Right ventricle myocardium inferior (tissue), 1 donor: ENCODE measurements at regions not wholly inside any gene's neighbourhood (a gene's known extent, or its start where the extent isn't known, plus 50 kb on each side); places are given as distances from the start of the nearest gene placed in this dataset.

Experiments
- ATAC-seq: fragments of 200-7000 bp; cut with Tn5 transposase; one replicate; pipeline ENCODE4 v1.9.1; 2020; ENCODE audit warnings: mild to moderate bottlenecking, moderate library complexity
- DNase-seq: peaks from one replicate; pipeline ENCODE4 v3.0.0; 2021; ENCODE audit errors: missing footprints
- intact Hi-C: fragments of 100-400 bp; cut with DNase I; formaldehyde crosslinking; loops from one replicate; pipeline ENCODE4 v1.11.0; 2022
- donor health status: DM: no; HTN: yes; CAD: no; lungs with severe emphysema.

DNA sequence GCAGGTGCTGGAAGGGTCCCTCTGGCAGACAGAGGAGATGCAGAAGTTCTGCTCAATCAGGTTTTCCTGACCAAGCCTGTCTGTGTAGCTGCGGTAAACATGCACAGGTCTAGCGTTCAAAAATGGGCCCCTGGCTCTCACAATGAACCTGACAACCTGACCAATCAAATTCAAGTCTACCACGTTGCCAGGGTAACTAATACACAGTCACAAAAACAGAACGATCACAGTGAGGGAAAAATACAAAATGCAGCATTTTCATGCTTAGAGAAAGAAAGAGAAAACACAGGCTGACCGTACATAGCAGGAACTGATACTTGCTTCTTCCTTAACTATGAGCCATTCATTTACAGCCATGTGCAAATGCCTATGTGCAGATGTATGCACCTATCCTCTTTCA is 353.1 kb upstream of the TSHZ2 start:
- intact Hi-C loops, result no loop called here
- DNase-seq, result no peak
- ATAC-seq, result no peak

DNA sequence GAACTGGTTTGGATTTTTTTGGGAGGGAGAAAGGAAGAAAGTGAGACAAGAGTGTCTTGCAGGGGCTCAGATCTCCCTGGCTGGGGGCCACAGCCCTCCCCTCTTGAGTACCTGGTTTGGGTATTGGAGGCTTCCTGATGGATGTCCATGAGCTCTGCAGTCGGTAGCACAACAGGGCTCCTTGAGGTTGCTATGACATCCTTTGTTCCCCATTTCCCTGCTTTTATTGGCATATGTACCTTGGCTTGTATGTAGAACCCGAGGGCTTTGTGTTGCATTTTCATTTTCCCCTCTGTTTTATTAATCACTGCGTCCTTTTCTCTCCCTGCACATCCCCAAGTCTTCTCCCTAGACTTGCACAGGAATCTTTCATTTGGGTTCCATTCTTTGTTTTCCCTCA is 355.5 kb upstream of the TSHZ2 start:
- ATAC-seq (no peak), DNase-seq (no peak)
- intact Hi-C loops, result no loop called here

DNA sequence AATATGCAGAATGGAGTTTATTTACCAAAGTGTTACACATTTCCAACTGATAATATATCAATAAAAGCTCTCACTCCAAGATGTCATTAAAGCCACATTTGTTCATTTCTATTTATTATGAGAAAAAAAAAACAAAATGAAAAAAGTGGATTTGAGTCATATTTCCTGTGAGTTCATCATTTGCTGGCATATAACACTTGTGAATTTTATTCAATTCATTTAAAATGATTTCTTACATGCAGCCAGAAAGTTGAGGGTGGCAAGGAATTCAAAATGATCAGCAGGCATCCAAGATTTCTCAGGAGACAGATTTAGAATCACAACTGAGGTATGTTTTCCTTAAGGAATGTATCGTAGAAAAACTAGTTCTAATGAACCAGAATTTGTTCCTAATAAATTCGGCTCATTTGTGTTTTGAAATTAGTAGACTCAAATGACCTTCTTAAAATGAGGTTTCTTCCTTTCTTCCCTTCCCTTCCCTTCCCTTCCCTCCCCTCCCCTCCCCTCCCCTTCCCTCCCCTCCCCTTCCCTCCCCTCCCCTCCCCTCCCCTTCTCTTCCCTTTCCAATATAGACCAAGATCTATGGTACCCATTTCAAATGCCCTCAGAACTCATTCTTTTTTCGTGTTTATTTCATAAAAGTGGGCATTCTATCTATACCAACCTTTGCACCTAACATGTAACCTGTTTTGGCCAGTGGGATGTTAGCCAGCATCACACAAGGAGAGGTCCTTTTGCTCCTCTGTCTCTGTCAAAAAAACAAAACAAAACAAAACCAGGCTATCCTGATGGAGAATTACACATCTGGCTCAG is 357.9 kb upstream of the TSHZ2 start:
- ATAC-seq, result no peak
- DNase-seq, result no peak
- intact Hi-C loops, result no loop called here

DNA sequence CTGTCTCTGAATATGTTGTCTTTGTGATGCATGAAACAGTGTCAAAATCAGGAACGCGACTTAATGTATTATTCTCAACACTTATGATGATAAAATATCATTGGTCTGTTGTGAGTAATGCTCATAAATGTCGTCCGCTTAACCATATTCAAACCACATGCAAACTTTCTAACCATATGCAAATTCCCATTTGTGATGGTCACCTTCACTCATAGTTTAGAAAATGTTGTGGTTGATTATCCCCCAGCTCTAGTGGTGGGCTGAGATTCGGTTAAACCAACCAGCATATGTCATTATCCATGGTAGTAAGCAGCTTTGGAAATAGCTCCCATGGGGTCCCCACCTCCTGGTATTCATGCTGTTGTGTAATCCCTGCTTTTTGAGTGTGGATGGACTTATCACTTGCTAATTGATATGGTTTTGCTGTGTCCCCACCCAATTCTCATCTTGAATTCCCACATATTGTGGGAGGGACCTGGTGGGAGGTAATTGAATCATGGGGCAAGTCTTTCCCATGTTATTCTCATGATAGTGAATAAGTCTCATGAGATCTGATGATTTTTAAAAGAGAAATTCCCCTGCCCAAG is 360.0 kb upstream of the TSHZ2 start:
- intact Hi-C loops, result no loop called here
- DNase-seq (no peak), ATAC-seq (no peak)

DNA sequence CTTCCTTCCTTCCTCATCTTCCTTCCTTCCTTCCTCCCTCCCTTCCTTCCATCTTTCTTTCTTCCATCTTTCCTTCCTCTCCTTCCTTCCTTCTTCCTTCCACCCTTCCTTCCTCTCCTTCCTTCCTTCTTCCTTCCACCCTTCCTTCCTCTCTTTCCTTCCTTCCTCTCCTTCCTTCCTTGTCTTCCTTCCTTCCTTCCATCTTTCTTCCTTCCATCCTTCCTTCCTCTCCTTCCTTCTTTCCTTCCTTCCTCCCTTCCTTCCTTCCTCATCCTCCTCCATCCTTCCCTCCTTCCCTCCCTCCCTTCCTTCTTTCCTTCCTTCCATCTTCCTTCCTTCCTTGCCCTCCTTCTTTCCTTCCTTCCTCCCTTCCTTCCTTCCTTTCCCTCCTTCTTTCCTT is 361.4 kb upstream of the TSHZ2 start:
- no peak for DNase-seq
- ATAC-seq, result no peak
- intact Hi-C loops, result no loop called here

DNA sequence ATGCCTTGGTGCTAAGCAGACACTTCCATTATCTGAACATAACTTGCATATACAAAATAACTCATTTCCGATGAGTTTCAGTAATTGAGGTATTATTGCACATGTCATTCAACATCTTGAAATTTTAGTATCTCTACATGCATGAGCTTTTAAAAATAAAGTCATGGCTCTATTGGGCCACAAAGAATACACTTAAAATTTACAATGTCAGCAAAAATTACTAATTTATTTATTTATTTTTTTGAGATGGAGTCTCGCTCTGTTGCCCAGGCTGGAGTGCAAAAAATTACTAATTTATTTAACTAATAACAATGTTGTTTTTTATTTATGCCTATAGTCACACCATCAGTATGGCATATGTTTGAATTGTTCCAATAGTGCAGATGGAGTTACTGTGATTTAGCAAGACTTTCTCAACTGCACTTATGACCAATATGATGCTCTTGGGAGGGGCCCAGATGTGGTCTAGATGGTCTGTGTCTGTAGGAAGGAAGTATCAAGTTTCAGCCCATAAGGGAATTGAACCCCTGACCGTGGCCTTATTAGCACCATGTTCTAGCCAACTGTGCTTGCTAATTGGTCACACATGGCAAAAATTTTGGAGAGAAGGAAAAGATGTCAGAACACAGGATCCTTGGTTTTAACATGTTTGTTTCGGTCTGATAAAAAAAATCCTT is 370.7 kb upstream of the TSHZ2 start:
- intact Hi-C loops, result no loop called here
- ATAC-seq (no peak), DNase-seq (no peak)

DNA sequence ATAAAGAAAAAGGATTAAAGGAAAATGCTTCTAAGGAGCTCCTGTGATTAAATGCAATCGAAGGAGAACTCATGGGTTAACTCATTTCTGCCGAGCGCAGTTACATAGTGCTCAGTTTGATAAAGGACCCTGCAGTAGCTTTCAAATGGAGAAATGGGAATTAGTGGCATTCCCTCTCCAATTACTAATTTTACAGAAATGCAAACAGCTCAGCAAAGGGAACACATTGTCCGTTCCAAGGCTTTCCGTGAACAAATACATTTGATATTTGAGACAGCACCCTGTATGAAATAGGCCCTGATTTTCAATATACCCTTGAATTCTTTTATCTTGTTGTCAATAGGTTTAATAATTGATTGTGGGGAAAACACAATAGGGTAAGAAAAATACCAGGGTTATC is 375.9 kb upstream of the TSHZ2 start:
- ATAC-seq (no peak), DNase-seq (no peak)
- intact Hi-C loops, result no loop called here

DNA sequence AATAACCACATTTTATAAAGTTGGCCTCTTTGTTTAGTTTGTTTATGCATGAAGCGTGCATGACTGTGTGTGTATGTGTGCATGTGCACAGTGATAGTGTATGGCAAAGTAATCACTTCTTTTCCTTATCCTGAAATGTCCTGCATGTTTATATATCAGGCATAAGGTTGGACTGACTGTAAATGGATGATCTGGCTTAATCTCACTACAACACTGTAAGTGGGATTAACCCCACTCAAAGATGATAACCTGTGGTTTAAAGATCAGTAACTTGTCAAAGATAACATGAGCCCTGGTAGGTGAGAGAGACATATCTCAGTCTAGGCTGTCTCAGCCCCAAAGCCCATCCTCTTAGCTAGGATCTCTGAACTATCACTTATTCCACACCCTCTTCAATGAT is 376.6 kb upstream of the TSHZ2 start:
- intact Hi-C loops, result no loop called here
- no peak for DNase-seq
- ATAC-seq, result no peak

DNA sequence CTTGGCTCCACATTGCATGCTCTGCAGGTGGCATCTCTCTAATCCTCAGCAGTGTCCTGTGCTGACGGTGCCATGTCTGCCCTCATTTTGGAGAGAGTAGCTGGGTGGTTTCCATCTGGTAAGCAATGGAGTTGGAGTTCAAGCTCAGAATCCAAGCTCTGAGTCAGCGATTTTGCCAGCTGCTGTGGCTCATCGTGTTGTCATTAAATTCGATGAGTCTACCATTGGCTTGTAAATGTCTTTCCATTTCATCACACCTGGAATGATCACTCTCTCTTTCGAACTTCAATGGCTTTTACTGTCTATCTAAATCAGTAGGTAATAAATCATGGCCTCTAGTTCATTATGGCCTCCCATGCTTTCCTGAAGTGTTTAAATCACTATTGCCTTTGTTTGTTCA is 378.5 kb upstream of the TSHZ2 start:
- ATAC-seq, result no peak
- no peak for DNase-seq
- intact Hi-C loops, result no loop called here

DNA sequence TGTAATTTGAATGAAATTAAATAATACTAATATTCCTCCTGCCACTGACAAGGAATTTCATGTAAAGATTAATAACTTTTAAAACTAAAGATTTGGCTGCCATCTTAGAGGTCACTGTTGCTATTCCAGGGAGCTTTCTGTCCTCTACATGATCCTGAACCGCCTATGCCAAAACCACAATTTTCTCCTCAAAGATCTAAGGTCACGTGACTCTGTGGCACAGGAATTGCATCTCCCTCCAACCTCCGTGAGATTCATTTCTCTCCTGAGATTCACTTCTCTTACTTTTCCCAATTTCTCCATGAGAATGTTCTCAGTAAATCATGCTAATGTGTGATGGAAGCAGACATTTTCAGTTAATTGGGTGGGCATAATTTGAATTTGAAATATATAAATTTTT is 379.6 kb upstream of the TSHZ2 start:
- ATAC-seq (no peak), DNase-seq (no peak)
- intact Hi-C loops, result no loop called here

DNA sequence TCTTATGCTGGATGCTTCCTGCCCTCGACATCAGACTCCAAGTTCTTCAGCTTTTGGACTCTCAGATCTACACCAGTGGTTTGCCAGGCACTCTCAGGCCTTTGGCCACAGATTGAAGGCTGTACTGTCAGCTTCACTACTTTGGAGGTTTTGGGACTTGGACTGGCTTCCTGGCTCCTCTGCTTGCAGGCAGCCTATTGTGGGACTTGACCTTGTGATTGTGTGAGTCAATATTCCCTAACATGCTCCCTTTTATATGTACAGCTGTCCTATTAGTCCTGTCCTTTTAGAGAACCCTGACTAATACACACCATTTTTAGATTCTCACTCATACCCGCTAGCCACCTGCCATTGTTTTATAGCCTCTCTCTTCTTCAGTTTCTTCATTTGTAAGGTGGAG is 382.1 kb upstream of the TSHZ2 start:
- intact Hi-C loops, result no loop called here
- DNase-seq (no peak), ATAC-seq (no peak)

DNA sequence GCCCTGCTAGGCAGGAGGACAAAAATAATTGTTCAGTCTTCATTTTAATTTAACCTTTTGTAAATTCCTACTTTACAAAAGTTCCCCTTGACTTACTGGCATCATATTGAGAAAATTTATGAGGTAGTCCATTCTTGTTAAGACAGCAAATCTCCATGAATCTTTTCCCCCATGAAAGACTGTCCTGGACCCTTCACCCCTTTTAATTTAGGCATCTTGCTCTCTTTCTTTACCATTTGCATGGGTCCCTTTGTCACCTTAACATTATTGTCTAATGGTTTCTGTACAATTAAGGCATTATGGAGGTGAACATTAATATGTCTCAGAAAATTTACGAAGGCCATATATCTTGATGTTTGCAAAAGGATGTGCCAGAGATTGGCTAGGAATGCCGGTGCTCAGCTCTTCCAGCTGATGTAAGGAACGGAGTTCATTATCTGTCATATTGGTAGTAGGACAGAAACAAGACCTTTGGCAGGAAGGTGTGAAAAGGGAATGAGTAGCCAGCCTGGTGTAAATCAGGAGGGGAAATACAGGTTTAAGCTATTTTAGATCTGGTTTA is 382.8 kb upstream of the TSHZ2 start:
- ATAC-seq (no peak), DNase-seq (no peak)
- intact Hi-C loops, result no loop called here

DNA sequence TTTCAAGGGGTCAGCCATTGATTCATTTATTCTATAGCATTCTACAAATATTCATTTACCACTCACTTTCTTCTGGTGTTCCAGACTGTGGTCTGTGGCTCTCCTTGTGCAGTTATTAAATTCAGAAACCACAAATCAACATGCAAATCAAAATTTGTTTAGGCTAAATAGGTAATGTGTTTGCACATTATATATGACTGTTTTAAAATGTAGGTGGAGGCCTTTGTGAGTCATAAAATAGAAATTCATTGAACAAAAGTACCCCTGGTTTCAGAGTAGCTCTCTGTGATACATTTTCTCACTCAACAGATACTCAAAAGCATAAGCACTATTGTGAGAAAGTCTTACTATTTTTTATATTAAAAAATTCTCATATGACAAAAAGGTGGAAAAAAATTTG is 385.5 kb upstream of the TSHZ2 start:
- no peak for ATAC-seq

DNA sequence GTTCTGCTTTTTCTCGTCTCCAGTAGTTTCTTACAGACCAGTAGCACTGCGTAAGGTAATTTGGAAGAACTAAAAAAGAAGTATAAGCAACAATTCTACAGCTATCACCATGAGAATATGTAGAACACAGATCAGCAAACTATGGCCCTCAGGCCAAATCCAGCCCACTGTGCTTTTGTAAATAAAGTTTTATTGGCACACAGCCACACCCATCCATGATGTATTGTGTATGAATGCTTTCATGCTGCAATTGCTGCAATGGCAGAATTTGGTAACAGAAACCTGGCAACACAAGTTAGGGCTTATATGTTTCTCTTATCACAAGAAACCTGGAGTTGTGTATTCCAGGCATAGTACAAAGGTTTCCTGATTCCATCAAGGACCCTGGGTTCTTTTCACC is 386.8 kb upstream of the TSHZ2 start:
- ATAC-seq, result no peak
- intact Hi-C loops, result no loop called here
- DNase-seq, result no peak

More for the DNA sequence above, 385.5 kb upstream of the TSHZ2 start:
- intact Hi-C loops, result no loop called here
- no peak for DNase-seq

DNA sequence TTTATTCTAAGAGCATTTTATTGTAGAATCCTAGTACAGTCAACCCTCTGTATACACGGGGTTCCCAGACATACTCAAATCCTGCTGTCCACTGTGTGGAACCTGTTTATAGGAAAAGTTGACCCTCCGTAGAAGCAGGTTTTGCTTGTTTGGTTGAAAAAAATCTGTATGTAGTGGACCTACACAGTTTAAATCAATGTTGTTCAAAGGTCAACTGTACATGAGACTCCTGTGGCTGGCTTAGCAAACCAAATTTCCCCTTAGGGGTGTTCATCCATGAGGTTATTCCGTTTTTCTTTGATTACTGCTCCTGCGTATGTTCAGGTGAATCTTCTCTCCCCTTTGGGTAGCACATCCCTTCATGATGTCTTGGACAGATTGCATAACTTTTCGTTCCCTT is 387.0 kb upstream of the ZFP64 start:
- intact Hi-C loops, result no loop called here
- ATAC-seq (no peak), DNase-seq (no peak)

DNA sequence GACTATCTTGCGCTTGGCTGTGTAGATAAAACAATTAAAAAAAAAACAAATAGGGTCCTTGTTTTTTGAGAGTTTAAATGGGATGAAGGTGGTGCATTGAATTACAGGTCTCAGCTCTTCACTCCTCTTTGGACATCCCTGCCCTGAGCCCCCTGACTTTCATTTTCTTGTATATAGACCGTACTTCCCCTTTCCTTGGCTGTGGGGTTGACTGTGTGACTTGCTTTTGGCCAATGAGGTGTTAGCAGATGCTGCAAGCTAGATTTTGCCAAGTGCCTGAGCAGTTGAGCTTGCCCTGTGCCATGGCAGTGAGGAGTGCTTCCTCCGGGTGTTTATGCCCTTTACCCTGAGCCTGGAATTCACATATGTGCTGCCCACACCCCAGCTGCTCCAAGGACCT is 386.1 kb upstream of the ZFP64 start:
- intact Hi-C loops, result no loop called here
- DNase-seq, result no peak
- ATAC-seq, result no peak

DNA sequence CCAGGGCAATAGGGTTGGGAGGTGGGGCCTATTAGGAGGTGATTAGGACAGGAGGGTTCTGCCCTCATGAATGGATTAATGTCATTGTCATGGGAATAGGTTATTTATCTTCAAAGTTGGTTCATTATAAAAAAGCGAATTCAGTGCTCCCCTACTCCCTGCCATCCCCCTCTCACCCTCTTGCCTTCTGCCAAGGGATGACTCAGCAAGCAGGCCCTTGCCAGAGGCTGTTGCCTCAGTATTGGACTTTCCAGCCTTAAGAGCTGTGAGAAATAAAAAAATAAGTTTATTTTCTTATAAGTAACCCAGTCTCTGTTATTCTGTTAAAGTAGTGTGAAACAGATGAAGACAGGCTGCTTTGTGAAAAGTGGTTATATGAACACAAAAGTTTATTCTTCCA is 381.1 kb upstream of the ZFP64 start:
- DNase-seq (no peak), ATAC-seq (no peak)
- intact Hi-C loops, result no loop called here

DNA sequence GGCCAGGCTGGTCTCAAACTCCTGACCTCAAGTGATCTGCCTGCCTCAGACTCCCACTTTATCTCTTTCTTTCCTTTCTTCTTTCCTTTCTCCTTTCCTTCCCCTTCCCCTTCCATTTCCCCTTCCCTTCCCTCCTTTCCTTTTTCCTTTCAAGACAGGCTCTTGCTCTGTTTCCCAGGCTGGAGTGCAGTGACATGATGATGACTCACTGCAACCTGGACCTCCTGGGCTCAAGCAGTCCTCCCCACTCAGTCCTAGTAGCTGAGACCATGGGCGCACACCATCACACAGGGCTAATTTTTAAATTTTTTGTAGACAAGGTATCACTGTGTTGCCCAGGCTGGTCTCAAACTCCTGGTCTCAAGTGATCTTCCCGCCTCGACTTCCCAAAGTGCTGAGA is 377.6 kb upstream of the ZFP64 start:
- intact Hi-C loops, result no loop called here
- DNase-seq (no peak), ATAC-seq (no peak)

DNA sequence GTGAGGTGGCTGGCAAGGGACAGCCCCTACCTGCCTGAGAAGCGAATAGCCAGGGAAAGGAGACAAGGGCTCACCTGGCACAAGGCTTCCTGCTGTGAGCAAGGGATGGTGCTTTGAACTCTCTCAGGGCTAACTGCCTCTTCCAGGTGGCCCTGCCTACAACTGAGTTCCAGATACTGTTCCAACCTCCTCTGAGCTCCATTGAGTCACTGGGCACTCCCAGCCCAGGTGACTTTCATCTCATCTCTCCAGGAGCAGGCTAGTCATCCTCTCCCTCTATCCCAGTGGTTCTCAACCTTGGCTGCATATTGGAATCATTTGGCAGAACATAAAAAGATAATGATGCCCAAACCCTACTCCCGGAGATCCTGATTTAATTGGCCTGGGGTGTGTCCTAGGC is 374.0 kb upstream of the ZFP64 start:
- ATAC-seq (no peak), DNase-seq (no peak)
- intact Hi-C loops, result no loop called here

DNA sequence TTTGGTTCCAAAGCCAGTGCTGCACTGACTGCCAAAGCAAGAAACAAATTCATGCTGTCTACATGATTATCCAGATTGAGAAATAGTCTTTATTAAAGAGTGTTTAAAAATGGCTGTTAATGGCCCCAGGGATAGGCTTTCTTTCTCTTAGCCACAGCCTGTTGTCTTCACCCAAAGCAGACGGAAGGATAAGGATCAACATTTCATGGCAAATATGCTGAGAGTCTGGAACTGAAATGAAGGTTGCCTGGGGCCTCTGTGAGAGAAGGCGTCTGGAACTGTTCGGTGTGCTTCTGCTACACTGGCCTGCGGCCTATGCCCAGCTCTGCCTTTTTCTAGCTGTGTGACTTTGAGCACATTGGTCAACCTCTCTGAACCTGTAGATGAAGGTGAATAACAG is 373.0 kb upstream of the ZFP64 start:
- intact Hi-C loops, result no loop called here
- DNase-seq (no peak), ATAC-seq (no peak)
